ENCODE measurements at regions not wholly inside any gene's neighbourhood (a gene's known extent, or its start where the extent isn't known, plus 50 kb on each side); places are given as distances from the start of the nearest gene placed in this dataset.

- TF ChIP-seq CTCF (conservative IDR thresholded peaks at IDR 0.05; ENCODE audit: low read depth), result no peak
- ChIA-PET POLR2A (ENCODE audit: low non-redundant PET) (no interaction called here), CTCF (no interaction called here)
- peak; percentile 58 for DNase-seq (ENCODE audit: low spot score)
- H3K27ac ChIP-seq, result peak overlapping the region; percentile 57; the same call in 1 of the 2 replicates
Measured at GRCh38 chr5:27315363-27316270, 277.2 kb upstream of the CDH9 start.

- CTCF ChIA-PET, result no interaction called here
- no peak overlapping the region for H3K27ac ChIP-seq
- no peak for DNase-seq (ENCODE audit: low spot score)
- POLR2A ChIA-PET (ENCODE audit: low non-redundant PET), result no interaction called here
- TF ChIP-seq CTCF (conservative IDR thresholded peaks at IDR 0.05; ENCODE audit: low read depth), result no peak
Measured at GRCh38 chr5:27313549-27313948, 275.2 kb upstream of the CDH9 start.

DNA sequence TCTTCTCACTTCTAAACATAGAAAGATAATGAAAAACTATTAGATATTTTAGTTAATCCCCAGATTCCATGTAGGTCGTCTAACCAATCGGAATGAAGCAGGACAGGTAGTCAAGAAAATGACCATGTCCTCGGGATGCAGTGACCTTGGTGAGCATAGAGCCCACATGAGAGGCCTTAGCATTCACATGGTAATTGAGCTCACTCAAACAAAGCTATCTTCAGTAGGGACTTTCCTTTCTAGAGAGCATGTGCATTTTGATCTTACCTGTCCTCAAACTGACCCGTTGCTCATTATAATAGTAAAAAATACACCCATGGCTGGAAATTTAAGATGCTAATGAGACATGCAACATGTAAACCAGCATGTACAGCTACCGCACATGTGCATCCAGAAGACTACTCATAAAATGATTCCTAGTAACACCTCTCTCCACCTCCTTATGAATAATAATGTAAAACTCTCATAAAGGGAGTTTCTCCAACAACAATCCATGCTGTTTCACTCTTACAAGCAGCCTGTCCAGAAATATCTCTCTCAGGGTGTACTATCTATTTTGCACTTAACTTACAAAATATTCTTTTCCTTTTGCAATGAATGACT is 274.0 kb upstream of the CDH9 start:
- no peak for DNase-seq (ENCODE audit: low spot score)

DNA sequence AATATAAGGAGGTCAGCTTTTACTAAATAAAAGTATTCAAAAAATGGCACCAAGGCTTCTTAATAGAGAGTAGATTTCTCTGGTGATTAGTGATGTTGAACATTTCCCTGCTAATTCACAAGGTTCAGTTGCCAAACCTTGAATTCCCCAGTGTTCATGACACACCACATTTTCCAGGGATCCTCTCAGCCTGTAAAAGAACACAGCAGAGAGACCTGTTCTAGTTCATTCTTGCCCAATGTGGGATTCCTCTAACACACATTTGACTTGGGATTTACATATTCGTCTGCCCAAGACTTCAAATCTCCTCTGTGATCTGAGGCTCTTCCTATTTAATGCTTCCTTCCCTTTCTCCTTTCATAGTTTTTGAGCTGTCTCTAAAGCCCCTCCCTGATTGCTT is 273.2 kb upstream of the CDH9 start:
- CTCF ChIA-PET, result no interaction called here
- no peak for DNase-seq (ENCODE audit: low spot score)
- no peak for TF ChIP-seq CTCF (conservative IDR thresholded peaks at IDR 0.05; ENCODE audit: low read depth)
- no peak overlapping the region for H3K27ac ChIP-seq
- POLR2A ChIA-PET (ENCODE audit: low non-redundant PET), result no interaction called here

More for the DNA sequence above, 274.0 kb upstream of the CDH9 start:
- no peak for TF ChIP-seq CTCF (conservative IDR thresholded peaks at IDR 0.05; ENCODE audit: low read depth)
- ChIA-PET POLR2A (ENCODE audit: low non-redundant PET) (no interaction called here), CTCF (no interaction called here)
- H3K27ac ChIP-seq, result no peak overlapping the region

GRCh38 chr5:27308153-27308552 is 269.8 kb upstream of the CDH9 start:
- no peak for TF ChIP-seq CTCF (conservative IDR thresholded peaks at IDR 0.05; ENCODE audit: low read depth)
- POLR2A ChIA-PET (ENCODE audit: low non-redundant PET), result no interaction called here
- peak; percentile 54 for DNase-seq (ENCODE audit: low spot score)
- CTCF ChIA-PET, result no interaction called here
- H3K27ac ChIP-seq, result no peak overlapping the region

- CTCF ChIA-PET, result no interaction called here
- POLR2A ChIA-PET (ENCODE audit: low non-redundant PET), result no interaction called here
- no peak overlapping the region for H3K27ac ChIP-seq
- no peak for DNase-seq (ENCODE audit: low spot score)
- no peak for TF ChIP-seq CTCF (conservative IDR thresholded peaks at IDR 0.05; ENCODE audit: low read depth)
Measured at GRCh38 chr5:27290172-27290571, 251.8 kb upstream of the CDH9 start.
